GM23338 (cell line): ENCODE measurements at regions not wholly inside any gene's neighbourhood (a gene's known extent, or its start where the extent isn't known, plus 50 kb on each side); places are given as distances from the start of the nearest gene placed in this dataset.

ENCODE experiments used
- ATAC-seq: fragments of 200-7000 bp; cut with Tn5 transposase; 3 replicates; pipeline ENCODE4 v1.9.1; 2020
- DNase-seq: peaks from one replicate; pipeline ENCODE4 v3.0.0-alpha.2; 2015; ENCODE audit warnings: low spot score
- H2AFZ ChIP-seq: fragments of 200-600 bp; sonication (generic); 2 replicates; pipeline ENCODE4 v1.8.0; 2016; ENCODE audit warnings: antibody characterized with exemption, mild to moderate bottlenecking, moderate library complexity
- H3F3A ChIP-seq: fragments of 200-600 bp; sonication (generic); replicated peaks from 2 replicates; pipeline ENCODE4 v1.8.0; 2017; ENCODE audit warnings: antibody characterized with exemption, mixed run types, low read depth
- H3K27ac ChIP-seq: fragments of 200-600 bp; sonication (generic); 2 replicates; pipeline ENCODE4 v1.6.1; 2016; ENCODE audit warnings: low read depth
- H3K27me3 ChIP-seq: fragments of 200-600 bp; sonication (generic); 2 replicates; pipeline ENCODE4 v1.8.0; 2016; ENCODE audit warnings: mild to moderate bottlenecking, mixed run types, moderate library complexity; ENCODE audit not compliant: insufficient read depth
- H3K36me3 ChIP-seq: fragments of 200-600 bp; sonication (generic); 2 replicates; pipeline ENCODE4 v1.8.0; 2016; ENCODE audit warnings: mild to moderate bottlenecking; ENCODE audit not compliant: insufficient read depth
- H3K4me1 ChIP-seq: fragments of 200-600 bp; sonication (generic); 2 replicates; pipeline ENCODE4 v1.8.0; 2016; ENCODE audit warnings: mild to moderate bottlenecking, moderate library complexity; ENCODE audit not compliant: insufficient read depth
- H3K4me2 ChIP-seq: fragments of 200-600 bp; sonication (generic); 2 replicates; pipeline ENCODE4 v1.7.1; 2017; ENCODE audit warnings: mixed run types
- H3K4me3 ChIP-seq: fragments of 200-600 bp; sonication (generic); 2 replicates; pipeline ENCODE4 v1.6.1; 2016; ENCODE audit warnings: mixed run types
- H3K79me2 ChIP-seq: fragments of 200-600 bp; sonication (generic); replicated peaks from 2 replicates; pipeline ENCODE4 v1.8.0; 2017; ENCODE audit warnings: mild to moderate bottlenecking; ENCODE audit not compliant: insufficient read depth
- H3K9me2 ChIP-seq: fragments of 200-600 bp; sonication (generic); 2 replicates; pipeline ENCODE4 v1.8.0; 2017; ENCODE audit not compliant: insufficient read depth
- H4K20me1 ChIP-seq: fragments of 200-600 bp; sonication (generic); replicated peaks from 2 replicates; pipeline ENCODE4 v1.8.0; 2017; ENCODE audit warnings: mild to moderate bottlenecking; ENCODE audit not compliant: insufficient read depth
- H3K27ac Mint-ChIP-seq: 2 replicates; pipeline ENCODE4 v1.8.0; 2020; ENCODE audit warnings: inconsistent platforms, mild to moderate bottlenecking, moderate library complexity, mixed read lengths
- H3K27me3 Mint-ChIP-seq: 3 replicates; pipeline ENCODE4 v1.8.0; 2022; ENCODE audit warnings: low read depth, mild to moderate bottlenecking, moderate library complexity, mixed read lengths, inconsistent platforms; ENCODE audit not compliant: insufficient read depth, poor library complexity
- H3K36me3 Mint-ChIP-seq: 3 replicates; pipeline ENCODE4 v1.8.0; 2021; ENCODE audit warnings: low read depth, mild to moderate bottlenecking, inconsistent platforms, moderate library complexity, mixed read lengths
- H3K4me1 Mint-ChIP-seq: 3 replicates; pipeline ENCODE4 v1.8.0; 2020; ENCODE audit warnings: mild to moderate bottlenecking, inconsistent platforms, mixed read lengths
- H3K4me3 Mint-ChIP-seq: 3 replicates; pipeline ENCODE4 v1.8.0; 2021; ENCODE audit warnings: moderate library complexity, mild to moderate bottlenecking, inconsistent platforms, mixed read lengths
- H3K9me3 Mint-ChIP-seq: 3 replicates; pipeline ENCODE4 v1.8.0; 2020; ENCODE audit warnings: moderate library complexity, mild to moderate bottlenecking, inconsistent platforms, mixed read lengths
- CREB1 ChIP-seq: fragments of 250-450 bp; sonication (Bioruptor Pico); IDR thresholded peaks from 2 replicates; pipeline ENCODE4 v1.5.0; 2020; ENCODE audit warnings: low read depth, mild to moderate bottlenecking, moderate library complexity
- EZH2 ChIP-seq: fragments of 200-600 bp; sonication (generic); IDR thresholded peaks from one replicate; pipeline ENCODE4 v1.8.0; 2017; ENCODE audit warnings: antibody characterized with exemption, mild to moderate bottlenecking, low read depth; ENCODE audit not compliant: unreplicated experiment
- EZH2phosphoT487 ChIP-seq: fragments of 200-600 bp; sonication (generic); IDR thresholded peaks from one replicate; pipeline ENCODE4 v1.8.1; 2018; ENCODE audit warnings: antibody characterized with exemption; ENCODE audit not compliant: unreplicated experiment
- JUNB ChIP-seq: IDR thresholded peaks from one replicate; pipeline ENCODE4 v1.6.1; 2016; ENCODE audit warnings: antibody characterized with exemption; ENCODE audit not compliant: unreplicated experiment
- NANOG ChIP-seq: IDR thresholded peaks from 2 replicates; pipeline ENCODE4 v1.6.1; 2016; ENCODE audit warnings: antibody characterized with exemption, borderline replicate concordance
- POLR2AphosphoS5 ChIP-seq: IDR thresholded peaks from 2 replicates; pipeline ENCODE4 v1.6.1; 2016; ENCODE audit warnings: antibody characterized with exemption, low read depth
- STAT1 ChIP-seq: IDR thresholded peaks from one replicate; pipeline ENCODE4 v1.6.1; 2016; ENCODE audit warnings: antibody characterized with exemption; ENCODE audit not compliant: unreplicated experiment
- ZNF114 ChIP-seq: fragments of 250-450 bp; sonication (Bioruptor Pico); IDR thresholded peaks from 2 replicates; pipeline ENCODE4 v1.5.0; 2020; ENCODE audit warnings: mild to moderate bottlenecking, moderate library complexity
- ZNF331 ChIP-seq: fragments of 250-450 bp; sonication (Bioruptor Pico); IDR thresholded peaks from 2 replicates; pipeline ENCODE4 v1.5.0; 2020; ENCODE audit warnings: low read depth, mild to moderate bottlenecking, moderate library complexity
- TF ChIP-seq, protein P1 (sequence below), 2 experiments: fragments of 200-600 bp in 1 of 2; sonication (generic) in 1 of 2; conservative IDR thresholded peaks; 2 replicates each; pipeline versions ENCODE4 v1.5.1 to v1.6.1; 2016 to 2017; ENCODE audit warnings: antibody characterized with exemption in 2 of 2, low read depth in 2 of 2, mild to moderate bottlenecking in 2 of 2, moderate library complexity in 1 of 2
- TF ChIP-seq, protein P2 (sequence below): IDR thresholded peaks from one replicate; pipeline ENCODE4 v1.6.1; 2018; ENCODE audit warnings: antibody characterized with exemption; ENCODE audit not compliant: unreplicated experiment
- TF ChIP-seq, protein P3 (sequence below): IDR thresholded peaks from 2 replicates; pipeline ENCODE4 v1.6.1; 2016; ENCODE audit warnings: antibody characterized with exemption
- TF ChIP-seq, protein P4 (sequence below): fragments of 250-450 bp; sonication (Bioruptor Pico); IDR thresholded peaks from 2 replicates; pipeline ENCODE4 v1.5.0; 2020; ENCODE audit warnings: mild to moderate bottlenecking, moderate library complexity

DNA sequence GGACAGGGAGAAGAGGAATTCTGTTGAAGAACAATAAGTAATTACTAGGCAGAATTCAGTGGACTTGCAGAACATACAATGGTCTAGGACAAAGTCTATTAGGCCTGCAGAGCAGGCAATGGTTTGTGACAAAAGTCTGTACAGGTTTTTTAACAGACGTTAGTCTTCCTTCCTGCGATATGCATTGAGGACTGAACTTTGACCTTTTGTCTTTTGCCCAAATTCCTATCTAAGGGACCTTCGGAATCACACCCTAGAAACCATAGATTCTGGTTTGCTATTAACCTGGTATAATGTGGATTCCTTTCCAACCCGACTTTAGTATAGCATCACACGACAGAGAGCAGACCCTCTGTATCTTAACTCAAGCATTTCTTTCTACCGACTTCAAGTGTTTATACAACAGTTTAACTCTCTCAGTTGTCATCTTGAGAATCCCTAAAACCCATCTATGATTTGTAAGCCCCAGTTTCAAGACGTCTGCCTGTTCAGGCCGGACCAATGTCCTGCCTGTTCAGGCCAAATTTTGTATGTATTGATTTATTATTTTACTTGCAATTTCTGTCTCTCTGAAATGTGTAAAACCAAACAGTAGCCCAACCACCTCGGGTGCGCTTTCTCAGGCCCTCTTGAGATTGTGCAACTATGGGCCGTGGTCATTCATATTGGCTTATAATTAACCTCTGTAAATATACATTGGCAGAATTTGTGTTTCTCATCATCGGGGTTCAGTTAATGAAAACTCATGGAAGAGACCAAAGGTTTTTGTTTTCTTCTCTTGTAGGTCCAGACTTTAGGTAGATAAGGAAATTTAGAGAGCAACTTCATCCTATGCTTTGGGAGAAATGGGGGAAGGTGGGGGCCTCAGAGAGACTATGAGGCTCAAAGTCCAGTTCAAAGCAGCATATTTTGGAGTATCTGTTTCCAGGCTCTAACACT lies 76.9 kb upstream of the TNFSF18 start:
- ATAC-seq (no peak), DNase-seq (no peak)
- Histone ChIP-seq H3K4me1 (0 out of 2 replicates have a peak, but pooled peaks cover 6% of the 10 kb centered on the region), H3K9me2 (0 out of 2 replicates have a peak, but pooled peaks cover 7% of the 10 kb centered on the region), H3K27me3 (no peaks in the 10 kb centered on the region), H4K20me1 (no peaks in the 10 kb centered on the region), H3K27ac (no peak overlapping the region), H3K79me2 (no peaks in the 10 kb centered on the region), H3K4me2 (no peak overlapping the region), H2AFZ (no peak overlapping the region; the same call in 1 of the 2 replicates), H3F3A (no peaks in the 10 kb centered on the region), H3K36me3 (no peaks in the 10 kb centered on the region), H3K4me3 (no peak overlapping the region)
- TF ChIP-seq, protein P1, sequence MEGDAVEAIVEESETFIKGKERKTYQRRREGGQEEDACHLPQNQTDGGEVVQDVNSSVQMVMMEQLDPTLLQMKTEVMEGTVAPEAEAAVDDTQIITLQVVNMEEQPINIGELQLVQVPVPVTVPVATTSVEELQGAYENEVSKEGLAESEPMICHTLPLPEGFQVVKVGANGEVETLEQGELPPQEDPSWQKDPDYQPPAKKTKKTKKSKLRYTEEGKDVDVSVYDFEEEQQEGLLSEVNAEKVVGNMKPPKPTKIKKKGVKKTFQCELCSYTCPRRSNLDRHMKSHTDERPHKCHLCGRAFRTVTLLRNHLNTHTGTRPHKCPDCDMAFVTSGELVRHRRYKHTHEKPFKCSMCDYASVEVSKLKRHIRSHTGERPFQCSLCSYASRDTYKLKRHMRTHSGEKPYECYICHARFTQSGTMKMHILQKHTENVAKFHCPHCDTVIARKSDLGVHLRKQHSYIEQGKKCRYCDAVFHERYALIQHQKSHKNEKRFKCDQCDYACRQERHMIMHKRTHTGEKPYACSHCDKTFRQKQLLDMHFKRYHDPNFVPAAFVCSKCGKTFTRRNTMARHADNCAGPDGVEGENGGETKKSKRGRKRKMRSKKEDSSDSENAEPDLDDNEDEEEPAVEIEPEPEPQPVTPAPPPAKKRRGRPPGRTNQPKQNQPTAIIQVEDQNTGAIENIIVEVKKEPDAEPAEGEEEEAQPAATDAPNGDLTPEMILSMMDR (conservative IDR thresholded peaks at IDR 0.05; ENCODE audit: low read depth in 2 of 2) = no peak
- no peak for TF ChIP-seq ZNF114 (CRISPR knock-in tag)
- no peak for TF ChIP-seq ZNF331
- TF ChIP-seq, protein P2, sequence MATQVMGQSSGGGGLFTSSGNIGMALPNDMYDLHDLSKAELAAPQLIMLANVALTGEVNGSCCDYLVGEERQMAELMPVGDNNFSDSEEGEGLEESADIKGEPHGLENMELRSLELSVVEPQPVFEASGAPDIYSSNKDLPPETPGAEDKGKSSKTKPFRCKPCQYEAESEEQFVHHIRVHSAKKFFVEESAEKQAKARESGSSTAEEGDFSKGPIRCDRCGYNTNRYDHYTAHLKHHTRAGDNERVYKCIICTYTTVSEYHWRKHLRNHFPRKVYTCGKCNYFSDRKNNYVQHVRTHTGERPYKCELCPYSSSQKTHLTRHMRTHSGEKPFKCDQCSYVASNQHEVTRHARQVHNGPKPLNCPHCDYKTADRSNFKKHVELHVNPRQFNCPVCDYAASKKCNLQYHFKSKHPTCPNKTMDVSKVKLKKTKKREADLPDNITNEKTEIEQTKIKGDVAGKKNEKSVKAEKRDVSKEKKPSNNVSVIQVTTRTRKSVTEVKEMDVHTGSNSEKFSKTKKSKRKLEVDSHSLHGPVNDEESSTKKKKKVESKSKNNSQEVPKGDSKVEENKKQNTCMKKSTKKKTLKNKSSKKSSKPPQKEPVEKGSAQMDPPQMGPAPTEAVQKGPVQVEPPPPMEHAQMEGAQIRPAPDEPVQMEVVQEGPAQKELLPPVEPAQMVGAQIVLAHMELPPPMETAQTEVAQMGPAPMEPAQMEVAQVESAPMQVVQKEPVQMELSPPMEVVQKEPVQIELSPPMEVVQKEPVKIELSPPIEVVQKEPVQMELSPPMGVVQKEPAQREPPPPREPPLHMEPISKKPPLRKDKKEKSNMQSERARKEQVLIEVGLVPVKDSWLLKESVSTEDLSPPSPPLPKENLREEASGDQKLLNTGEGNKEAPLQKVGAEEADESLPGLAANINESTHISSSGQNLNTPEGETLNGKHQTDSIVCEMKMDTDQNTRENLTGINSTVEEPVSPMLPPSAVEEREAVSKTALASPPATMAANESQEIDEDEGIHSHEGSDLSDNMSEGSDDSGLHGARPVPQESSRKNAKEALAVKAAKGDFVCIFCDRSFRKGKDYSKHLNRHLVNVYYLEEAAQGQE = no peak
- no peak for TF ChIP-seq CREB1 (CRISPR knock-in tag)
- TF ChIP-seq NANOG = no peak
- TF ChIP-seq, protein P3, sequence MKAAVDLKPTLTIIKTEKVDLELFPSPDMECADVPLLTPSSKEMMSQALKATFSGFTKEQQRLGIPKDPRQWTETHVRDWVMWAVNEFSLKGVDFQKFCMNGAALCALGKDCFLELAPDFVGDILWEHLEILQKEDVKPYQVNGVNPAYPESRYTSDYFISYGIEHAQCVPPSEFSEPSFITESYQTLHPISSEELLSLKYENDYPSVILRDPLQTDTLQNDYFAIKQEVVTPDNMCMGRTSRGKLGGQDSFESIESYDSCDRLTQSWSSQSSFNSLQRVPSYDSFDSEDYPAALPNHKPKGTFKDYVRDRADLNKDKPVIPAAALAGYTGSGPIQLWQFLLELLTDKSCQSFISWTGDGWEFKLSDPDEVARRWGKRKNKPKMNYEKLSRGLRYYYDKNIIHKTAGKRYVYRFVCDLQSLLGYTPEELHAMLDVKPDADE = no peak
- TF ChIP-seq POLR2AphosphoS5 = no peak
- no peak for TF ChIP-seq EZH2
- no peak for TF ChIP-seq EZH2phosphoT487
- TF ChIP-seq JUNB = no peak
- TF ChIP-seq, protein P4, sequence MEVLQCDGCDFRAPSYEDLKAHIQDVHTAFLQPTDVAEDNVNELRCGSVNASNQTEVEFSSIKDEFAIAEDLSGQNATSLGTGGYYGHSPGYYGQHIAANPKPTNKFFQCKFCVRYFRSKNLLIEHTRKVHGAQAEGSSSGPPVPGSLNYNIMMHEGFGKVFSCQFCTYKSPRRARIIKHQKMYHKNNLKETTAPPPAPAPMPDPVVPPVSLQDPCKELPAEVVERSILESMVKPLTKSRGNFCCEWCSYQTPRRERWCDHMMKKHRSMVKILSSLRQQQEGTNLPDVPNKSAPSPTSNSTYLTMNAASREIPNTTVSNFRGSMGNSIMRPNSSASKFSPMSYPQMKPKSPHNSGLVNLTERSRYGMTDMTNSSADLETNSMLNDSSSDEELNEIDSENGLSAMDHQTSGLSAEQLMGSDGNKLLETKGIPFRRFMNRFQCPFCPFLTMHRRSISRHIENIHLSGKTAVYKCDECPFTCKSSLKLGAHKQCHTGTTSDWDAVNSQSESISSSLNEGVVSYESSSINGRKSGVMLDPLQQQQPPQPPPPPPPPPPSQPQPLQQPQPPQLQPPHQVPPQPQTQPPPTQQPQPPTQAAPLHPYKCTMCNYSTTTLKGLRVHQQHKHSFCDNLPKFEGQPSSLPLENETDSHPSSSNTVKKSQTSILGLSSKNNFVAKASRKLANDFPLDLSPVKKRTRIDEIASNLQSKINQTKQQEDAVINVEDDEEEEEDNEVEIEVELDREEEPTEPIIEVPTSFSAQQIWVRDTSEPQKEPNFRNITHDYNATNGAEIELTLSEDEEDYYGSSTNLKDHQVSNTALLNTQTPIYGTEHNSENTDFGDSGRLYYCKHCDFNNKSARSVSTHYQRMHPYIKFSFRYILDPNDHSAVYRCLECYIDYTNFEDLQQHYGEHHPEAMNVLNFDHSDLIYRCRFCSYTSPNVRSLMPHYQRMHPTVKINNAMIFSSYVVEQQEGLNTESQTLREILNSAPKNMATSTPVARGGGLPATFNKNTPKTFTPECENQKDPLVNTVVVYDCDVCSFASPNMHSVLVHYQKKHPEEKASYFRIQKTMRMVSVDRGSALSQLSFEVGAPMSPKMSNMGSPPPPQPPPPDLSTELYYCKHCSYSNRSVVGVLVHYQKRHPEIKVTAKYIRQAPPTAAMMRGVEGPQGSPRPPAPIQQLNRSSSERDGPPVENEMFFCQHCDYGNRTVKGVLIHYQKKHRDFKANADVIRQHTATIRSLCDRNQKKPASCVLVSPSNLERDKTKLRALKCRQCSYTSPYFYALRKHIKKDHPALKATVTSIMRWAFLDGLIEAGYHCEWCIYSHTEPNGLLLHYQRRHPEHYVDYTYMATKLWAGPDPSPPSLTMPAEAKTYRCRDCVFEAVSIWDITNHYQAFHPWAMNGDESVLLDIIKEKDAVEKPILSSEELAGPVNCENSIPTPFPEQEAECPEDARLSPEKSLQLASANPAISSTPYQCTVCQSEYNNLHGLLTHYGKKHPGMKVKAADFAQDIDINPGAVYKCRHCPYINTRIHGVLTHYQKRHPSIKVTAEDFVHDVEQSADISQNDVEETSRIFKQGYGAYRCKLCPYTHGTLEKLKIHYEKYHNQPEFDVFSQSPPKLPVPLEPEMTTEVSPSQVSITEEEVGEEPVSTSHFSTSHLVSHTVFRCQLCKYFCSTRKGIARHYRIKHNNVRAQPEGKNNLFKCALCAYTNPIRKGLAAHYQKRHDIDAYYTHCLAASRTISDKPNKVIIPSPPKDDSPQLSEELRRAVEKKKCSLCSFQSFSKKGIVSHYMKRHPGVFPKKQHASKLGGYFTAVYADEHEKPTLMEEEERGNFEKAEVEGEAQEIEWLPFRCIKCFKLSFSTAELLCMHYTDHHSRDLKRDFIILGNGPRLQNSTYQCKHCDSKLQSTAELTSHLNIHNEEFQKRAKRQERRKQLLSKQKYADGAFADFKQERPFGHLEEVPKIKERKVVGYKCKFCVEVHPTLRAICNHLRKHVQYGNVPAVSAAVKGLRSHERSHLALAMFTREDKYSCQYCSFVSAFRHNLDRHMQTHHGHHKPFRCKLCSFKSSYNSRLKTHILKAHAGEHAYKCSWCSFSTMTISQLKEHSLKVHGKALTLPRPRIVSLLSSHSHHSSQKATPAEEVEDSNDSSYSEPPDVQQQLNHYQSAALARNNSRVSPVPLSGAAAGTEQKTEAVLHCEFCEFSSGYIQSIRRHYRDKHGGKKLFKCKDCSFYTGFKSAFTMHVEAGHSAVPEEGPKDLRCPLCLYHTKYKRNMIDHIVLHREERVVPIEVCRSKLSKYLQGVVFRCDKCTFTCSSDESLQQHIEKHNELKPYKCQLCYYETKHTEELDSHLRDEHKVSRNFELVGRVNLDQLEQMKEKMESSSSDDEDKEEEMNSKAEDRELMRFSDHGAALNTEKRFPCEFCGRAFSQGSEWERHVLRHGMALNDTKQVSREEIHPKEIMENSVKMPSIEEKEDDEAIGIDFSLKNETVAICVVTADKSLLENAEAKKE = no peak
- TF ChIP-seq STAT1 = no peak
- peaks cover 23% of the 10 kb centered on the region for H3K4me1 Mint-ChIP-seq
- H3K27ac Mint-ChIP-seq = no peak overlapping the region
- H3K27me3 Mint-ChIP-seq = peaks cover 11% of the 10 kb centered on the region
- H3K9me3 Mint-ChIP-seq = no peaks in the 10 kb centered on the region
- no peak overlapping the region for H3K4me3 Mint-ChIP-seq
- no peaks in the 10 kb centered on the region for H3K36me3 Mint-ChIP-seq
